Karpas-422 (cell line): ENCODE measurements at regions not wholly inside any gene's neighbourhood (a gene's known extent, or its start where the extent isn't known, plus 50 kb on each side); places are given as distances from the start of the nearest gene placed in this dataset.

Experiments used
- DNase-seq: peaks from one replicate; pipeline ENCODE4 v3.0.0-alpha.2; 2015
- H2AFZ ChIP-seq: fragments of 200-600 bp; sonication (generic); 2 replicates; pipeline ENCODE4 v1.6.1; 2014; ENCODE audit warnings: antibody characterized with exemption, low read length, mixed read lengths
- H3K27ac ChIP-seq: fragments of 200-600 bp; sonication (generic); 2 replicates; pipeline ENCODE4 v1.5.1; 2014; ENCODE audit warnings: mild to moderate bottlenecking, low read length, moderate library complexity
- H3K27me3 ChIP-seq: fragments of 200-600 bp; sonication (generic); 2 replicates; pipeline ENCODE4 v1.6.1; 2014; ENCODE audit warnings: low read length, mixed read lengths
- H3K36me3 ChIP-seq: fragments of 200-600 bp; sonication (generic); 2 replicates; pipeline ENCODE4 v1.6.1; 2014; ENCODE audit warnings: low read length, mixed read lengths; ENCODE audit not compliant: insufficient read depth
- H3K4me1 ChIP-seq: fragments of 200-600 bp; sonication (generic); 2 replicates; pipeline ENCODE4 v1.6.1; 2014; ENCODE audit warnings: mild to moderate bottlenecking, low read length, mixed read lengths
- H3K4me2 ChIP-seq: fragments of 200-600 bp; sonication (generic); 2 replicates; pipeline ENCODE4 v1.6.1; 2014; ENCODE audit warnings: low read length, low read depth, mild to moderate bottlenecking; ENCODE audit not compliant: poor library complexity, severe bottlenecking
- H3K4me3 ChIP-seq: fragments of 200-600 bp; sonication (generic); 2 replicates; pipeline ENCODE4 v1.5.1; 2014; ENCODE audit warnings: mild to moderate bottlenecking, antibody characterized with exemption, low read length, mixed read lengths
- H3K79me2 ChIP-seq: fragments of 200-600 bp; sonication (generic); 2 replicates; pipeline ENCODE4 v1.6.1; 2014; ENCODE audit warnings: mild to moderate bottlenecking, low read length, mixed read lengths
- H3K9ac ChIP-seq: fragments of 200-600 bp; sonication (generic); 2 replicates; pipeline ENCODE4 v1.6.0; 2014; ENCODE audit warnings: low read length
- H3K9me2 ChIP-seq: fragments of 200-600 bp; sonication (generic), shearing (Covaris generic); replicated peaks from 2 replicates; pipeline ENCODE4 v1.6.0; 2014; ENCODE audit warnings: mild to moderate bottlenecking, low read length, moderate library complexity; ENCODE audit not compliant: insufficient read depth
- H3K9me3 ChIP-seq: fragments of 300-700, 200-600 bp; sonication (generic); 2 replicates; pipeline ENCODE4 v1.6.1; 2014; ENCODE audit warnings: low read length, mixed read lengths
- H4K20me1 ChIP-seq: fragments of 200-600 bp; sonication (generic); 2 replicates; pipeline ENCODE4 v1.6.1; 2014; ENCODE audit warnings: mild to moderate bottlenecking, antibody characterized with exemption, low read length, low read depth; ENCODE audit not compliant: insufficient read depth

GRCh38 chr2:9703701-9704221, 73.0 kb upstream of the YWHAQ start:
- no peaks in the 10 kb centered on the region for H4K20me1 ChIP-seq
- no peak overlapping the region for H2AFZ ChIP-seq
- H3K4me3 ChIP-seq, result no peak overlapping the region
- H3K27ac ChIP-seq, result no peak overlapping the region
- H3K9me3 ChIP-seq, result no peaks in the 10 kb centered on the region
- H3K9ac ChIP-seq, result no peak overlapping the region
- H3K27me3 ChIP-seq, result no peaks in the 10 kb centered on the region
- H3K9me2 ChIP-seq, result no peaks in the 10 kb centered on the region
- H3K4me1 ChIP-seq, result peaks cover 6% of the 10 kb centered on the region; the same call in 1 of the 2 replicates
- no peak for DNase-seq
- no peaks in the 10 kb centered on the region for H3K79me2 ChIP-seq
- H3K4me2 ChIP-seq, result no peak overlapping the region
- no peaks in the 10 kb centered on the region for H3K36me3 ChIP-seq

GRCh38 chr2:9704600-9704999, 73.8 kb upstream of the YWHAQ start:
- no peak for DNase-seq
- Histone ChIP-seq H3K4me1 (peaks cover 4% of the 10 kb centered on the region; the same call in 1 of the 2 replicates), H3K4me3 (no peak overlapping the region), H4K20me1 (no peaks in the 10 kb centered on the region), H3K79me2 (no peaks in the 10 kb centered on the region), H3K9ac (no peak overlapping the region), H2AFZ (no peak overlapping the region), H3K4me2 (no peak overlapping the region), H3K27ac (no peak overlapping the region), H3K27me3 (no peaks in the 10 kb centered on the region), H3K36me3 (no peaks in the 10 kb centered on the region), H3K9me2 (no peaks in the 10 kb centered on the region), H3K9me3 (no peaks in the 10 kb centered on the region)

GRCh38 chr2:9705196-9705595, 74.4 kb upstream of the YWHAQ start:
- no peak overlapping the region for H3K27ac ChIP-seq
- no peak overlapping the region for H2AFZ ChIP-seq
- H3K9me3 ChIP-seq, result no peaks in the 10 kb centered on the region
- no peaks in the 10 kb centered on the region for H3K9me2 ChIP-seq
- no peak overlapping the region for H3K4me2 ChIP-seq
- H3K4me3 ChIP-seq, result no peak overlapping the region
- H3K4me1 ChIP-seq, result no peaks in the 10 kb centered on the region
- H3K79me2 ChIP-seq, result no peaks in the 10 kb centered on the region
- no peaks in the 10 kb centered on the region for H4K20me1 ChIP-seq
- DNase-seq, result no peak
- no peaks in the 10 kb centered on the region for H3K27me3 ChIP-seq
- no peak overlapping the region for H3K9ac ChIP-seq
- no peaks in the 10 kb centered on the region for H3K36me3 ChIP-seq

GRCh38 chr2:9707008-9707407, 76.2 kb upstream of the YWHAQ start:
- Histone ChIP-seq H4K20me1 (no peaks in the 10 kb centered on the region), H3K4me3 (no peak overlapping the region), H3K36me3 (no peaks in the 10 kb centered on the region), H3K9ac (no peak overlapping the region), H3K4me1 (peaks cover 11% of the 10 kb centered on the region), H3K27ac (no peak overlapping the region), H2AFZ (no peak overlapping the region), H3K27me3 (no peaks in the 10 kb centered on the region), H3K9me2 (no peaks in the 10 kb centered on the region), H3K79me2 (no peaks in the 10 kb centered on the region), H3K9me3 (no peaks in the 10 kb centered on the region), H3K4me2 (no peak overlapping the region)
- DNase-seq, result no peak

GRCh38 chr2:9707611-9708160, 76.9 kb upstream of the YWHAQ start:
- H3K9me3 ChIP-seq, result no peaks in the 10 kb centered on the region
- no peak overlapping the region for H3K9ac ChIP-seq
- no peaks in the 10 kb centered on the region for H3K79me2 ChIP-seq
- H3K4me2 ChIP-seq, result no peak overlapping the region
- DNase-seq, result no peak
- H3K4me1 ChIP-seq, result peaks cover 16% of the 10 kb centered on the region
- H3K4me3 ChIP-seq, result no peak overlapping the region
- no peak overlapping the region for H3K27ac ChIP-seq
- no peaks in the 10 kb centered on the region for H4K20me1 ChIP-seq
- H2AFZ ChIP-seq, result no peak overlapping the region
- H3K9me2 ChIP-seq, result no peaks in the 10 kb centered on the region
- no peaks in the 10 kb centered on the region for H3K36me3 ChIP-seq
- H3K27me3 ChIP-seq, result no peaks in the 10 kb centered on the region

- no peaks in the 10 kb centered on the region for H3K27me3 ChIP-seq
- H4K20me1 ChIP-seq, result no peaks in the 10 kb centered on the region
- H3K79me2 ChIP-seq, result no peaks in the 10 kb centered on the region
- no peaks in the 10 kb centered on the region for H3K9me3 ChIP-seq
- no peak overlapping the region for H3K9ac ChIP-seq
- H3K4me3 ChIP-seq, result no peak overlapping the region
- no peak overlapping the region for H3K4me2 ChIP-seq
- H2AFZ ChIP-seq, result no peak overlapping the region
- no peak overlapping the region for H3K27ac ChIP-seq
- H3K4me1 ChIP-seq, result peaks cover 16% of the 10 kb centered on the region
- H3K36me3 ChIP-seq, result no peaks in the 10 kb centered on the region
- H3K9me2 ChIP-seq, result no peaks in the 10 kb centered on the region
- no peak for DNase-seq
These were observed 78.1 kb upstream of the YWHAQ start for GRCh38 chr2:9708683-9709538.

- no peak for DNase-seq
- Histone ChIP-seq H2AFZ (no peak overlapping the region), H3K9me3 (no peaks in the 10 kb centered on the region), H3K9ac (no peak overlapping the region), H3K27me3 (no peaks in the 10 kb centered on the region), H3K4me3 (no peak overlapping the region), H3K4me2 (no peak overlapping the region), H3K9me2 (no peaks in the 10 kb centered on the region), H3K36me3 (no peaks in the 10 kb centered on the region), H4K20me1 (no peaks in the 10 kb centered on the region), H3K4me1 (peaks cover 16% of the 10 kb centered on the region), H3K79me2 (no peaks in the 10 kb centered on the region), H3K27ac (no peak overlapping the region)
These were observed 78.9 kb upstream of the YWHAQ start for GRCh38 chr2:9709539-9710285.

GRCh38 chr2:9710311-9710710, 79.5 kb upstream of the YWHAQ start:
- H3K27me3 ChIP-seq, result no peaks in the 10 kb centered on the region
- no peaks in the 10 kb centered on the region for H4K20me1 ChIP-seq
- H3K27ac ChIP-seq, result no peak overlapping the region
- H2AFZ ChIP-seq, result no peak overlapping the region
- H3K4me3 ChIP-seq, result no peak overlapping the region
- no peaks in the 10 kb centered on the region for H3K9me3 ChIP-seq
- peaks cover 16% of the 10 kb centered on the region for H3K4me1 ChIP-seq
- H3K9me2 ChIP-seq, result no peaks in the 10 kb centered on the region
- no peaks in the 10 kb centered on the region for H3K36me3 ChIP-seq
- DNase-seq, result no peak
- no peak overlapping the region for H3K4me2 ChIP-seq
- H3K9ac ChIP-seq, result no peak overlapping the region
- no peaks in the 10 kb centered on the region for H3K79me2 ChIP-seq
